ENCODE measurements at regions not wholly inside any gene's neighbourhood (a gene's known extent, or its start where the extent isn't known, plus 50 kb on each side); places are given as distances from the start of the nearest gene placed in this dataset.

DNA sequence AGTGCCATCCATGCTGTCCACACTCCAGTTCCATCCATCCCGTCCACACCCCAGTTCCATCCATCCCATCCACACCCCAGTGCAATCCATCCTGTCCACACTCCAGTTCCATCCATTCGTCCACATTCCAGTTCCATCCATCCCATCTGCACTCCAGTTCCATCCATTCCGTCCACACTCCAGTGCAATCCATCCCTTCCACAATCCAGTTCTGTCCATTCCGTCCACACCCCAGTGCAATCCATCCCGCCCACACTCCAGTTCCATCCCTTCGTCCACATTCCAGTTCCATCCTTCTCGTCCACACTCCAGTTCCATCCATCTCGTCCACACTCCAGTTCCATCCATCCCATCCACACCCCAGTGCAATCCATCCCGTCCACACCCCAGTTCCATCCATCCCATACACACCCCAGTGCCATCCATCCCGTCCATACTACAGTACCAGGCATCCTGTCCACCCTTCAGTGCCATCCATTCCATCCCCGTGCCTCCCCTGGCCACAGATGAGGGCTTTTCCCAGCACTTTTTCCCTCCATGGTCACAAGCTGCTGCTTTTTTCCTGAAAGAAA lies 704.0 kb downstream of the BRD1 start:
- 78% methylated on average over 11 of the region's 11 CpGs for WGBS (ENCODE audit: insufficient coverage)
- TF ChIP-seq, protein P1, sequence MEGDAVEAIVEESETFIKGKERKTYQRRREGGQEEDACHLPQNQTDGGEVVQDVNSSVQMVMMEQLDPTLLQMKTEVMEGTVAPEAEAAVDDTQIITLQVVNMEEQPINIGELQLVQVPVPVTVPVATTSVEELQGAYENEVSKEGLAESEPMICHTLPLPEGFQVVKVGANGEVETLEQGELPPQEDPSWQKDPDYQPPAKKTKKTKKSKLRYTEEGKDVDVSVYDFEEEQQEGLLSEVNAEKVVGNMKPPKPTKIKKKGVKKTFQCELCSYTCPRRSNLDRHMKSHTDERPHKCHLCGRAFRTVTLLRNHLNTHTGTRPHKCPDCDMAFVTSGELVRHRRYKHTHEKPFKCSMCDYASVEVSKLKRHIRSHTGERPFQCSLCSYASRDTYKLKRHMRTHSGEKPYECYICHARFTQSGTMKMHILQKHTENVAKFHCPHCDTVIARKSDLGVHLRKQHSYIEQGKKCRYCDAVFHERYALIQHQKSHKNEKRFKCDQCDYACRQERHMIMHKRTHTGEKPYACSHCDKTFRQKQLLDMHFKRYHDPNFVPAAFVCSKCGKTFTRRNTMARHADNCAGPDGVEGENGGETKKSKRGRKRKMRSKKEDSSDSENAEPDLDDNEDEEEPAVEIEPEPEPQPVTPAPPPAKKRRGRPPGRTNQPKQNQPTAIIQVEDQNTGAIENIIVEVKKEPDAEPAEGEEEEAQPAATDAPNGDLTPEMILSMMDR (IDR thresholded peaks at IDR 0.05), result no peak

DNA sequence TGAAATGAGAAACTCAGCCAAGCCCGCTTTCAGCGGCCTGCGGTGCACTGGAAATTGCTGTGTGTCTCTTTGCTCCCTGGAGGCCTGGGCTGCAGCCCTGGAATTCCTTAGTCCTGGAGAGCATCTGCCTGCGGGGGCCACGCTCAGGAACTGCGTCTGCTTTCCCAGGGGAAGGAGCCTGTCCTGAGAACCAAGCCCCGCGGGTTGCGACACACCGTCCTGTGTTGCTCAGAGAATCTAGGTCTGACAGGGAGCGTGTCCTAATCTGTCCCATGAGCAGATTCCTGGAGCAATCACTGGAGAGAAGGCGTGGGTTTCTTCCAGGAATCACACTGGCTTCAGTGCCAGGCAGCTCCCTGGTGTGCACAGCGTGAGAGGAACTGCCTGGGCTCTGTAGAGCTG lies 708.1 kb downstream of the BRD1 start:
- Mint-ChIP-seq H3K4me1 (no peaks in the 10 kb centered on the region), H3K27ac (no peak overlapping the region), H3K27me3 (ENCODE audit: low read depth in 2 of 2) (peaks cover 5 to 11% of the 10 kb centered on the region in 2 donors), H3K4me3 (no peak overlapping the region), H3K9me3 (no peaks in the 10 kb centered on the region), H3K36me3 (no peaks in the 10 kb centered on the region)
- H3K27ac ChIP-seq (ENCODE audit: low read length), result no peak overlapping the region
- no peaks in the 10 kb centered on the region for H3K4me1 ChIP-seq (ENCODE audit: control insufficient read depth, insufficient read depth, low read length)
- no peaks in the 10 kb centered on the region for H3K27me3 ChIP-seq (ENCODE audit: control insufficient read depth, insufficient read depth, low read length)
- no peak for DNase-seq
- WGBS (ENCODE audit: insufficient coverage), result 81% methylated on average over 13 of the region's 13 CpGs
- TF ChIP-seq, protein P1 (IDR thresholded peaks at IDR 0.05), result no peak
- no peaks in the 10 kb centered on the region for H3K9me3 ChIP-seq (ENCODE audit: control insufficient read depth, insufficient read depth, low read length)
- no peak for ATAC-seq
- intact Hi-C loops (cut with micrococcal nuclease), result no loop called here
- H3K4me3 ChIP-seq (ENCODE audit: low read length), result no peak overlapping the region
- H3K36me3 ChIP-seq (ENCODE audit: control insufficient read depth, insufficient read depth, low read length), result no peaks in the 10 kb centered on the region

More for the DNA sequence above, 704.0 kb downstream of the BRD1 start:
- Mint-ChIP-seq H3K9me3 (no peaks in the 10 kb centered on the region), H3K27me3 (ENCODE audit: low read depth in 2 of 2) (peaks cover 5 to 11% of the 10 kb centered on the region in 2 donors), H3K4me1 (no peaks in the 10 kb centered on the region), H3K36me3 (no peaks in the 10 kb centered on the region), H3K27ac (no peak overlapping the region), H3K4me3 (no peak overlapping the region)
- DNase-seq (no peak), ATAC-seq (no peak)
- H3K27me3 ChIP-seq (ENCODE audit: control insufficient read depth, insufficient read depth, low read length), result no peaks in the 10 kb centered on the region
- no peak overlapping the region for H3K4me3 ChIP-seq (ENCODE audit: low read length)
- H3K9me3 ChIP-seq (ENCODE audit: control insufficient read depth, insufficient read depth, low read length), result no peaks in the 10 kb centered on the region
- H3K36me3 ChIP-seq (ENCODE audit: control insufficient read depth, insufficient read depth, low read length), result no peaks in the 10 kb centered on the region
- no peak overlapping the region for H3K27ac ChIP-seq (ENCODE audit: low read length)
- intact Hi-C loops (cut with micrococcal nuclease), result no loop called here
- no peaks in the 10 kb centered on the region for H3K4me1 ChIP-seq (ENCODE audit: control insufficient read depth, insufficient read depth, low read length)

DNA sequence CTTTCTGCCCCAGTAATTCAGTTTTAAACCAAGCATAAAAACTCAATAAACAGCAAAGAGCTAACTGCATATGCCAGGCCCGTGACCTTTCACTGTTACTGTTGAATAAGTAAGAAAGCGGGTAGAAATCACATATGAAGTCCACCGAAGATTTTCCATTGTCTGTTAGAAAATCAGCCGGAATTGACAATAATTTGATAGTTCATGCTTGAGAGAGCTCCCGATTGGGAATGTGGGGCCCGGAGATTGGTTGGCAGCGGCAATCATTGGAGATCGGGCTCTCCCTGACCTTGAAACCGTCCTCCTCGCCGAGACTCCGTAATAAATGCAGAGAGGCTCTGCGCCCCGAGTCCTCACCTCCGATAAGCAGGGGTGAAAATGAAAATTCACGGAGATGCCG lies 709.6 kb downstream of the BRD1 start:
- Histone ChIP-seq H3K9me3 (ENCODE audit: control insufficient read depth, insufficient read depth, low read length) (no peaks in the 10 kb centered on the region), H3K4me1 (ENCODE audit: control insufficient read depth, insufficient read depth, low read length) (no peaks in the 10 kb centered on the region), H3K4me3 (ENCODE audit: low read length) (no peak overlapping the region), H3K27ac (ENCODE audit: low read length) (no peak overlapping the region), H3K36me3 (ENCODE audit: control insufficient read depth, insufficient read depth, low read length) (no peaks in the 10 kb centered on the region), H3K27me3 (ENCODE audit: control insufficient read depth, insufficient read depth, low read length) (no peaks in the 10 kb centered on the region)
- Mint-ChIP-seq H3K27ac (no peak overlapping the region), H3K36me3 (no peaks in the 10 kb centered on the region), H3K4me1 (no peaks in the 10 kb centered on the region), H3K9me3 (no peaks in the 10 kb centered on the region), H3K4me3 (no peak overlapping the region), H3K27me3 (ENCODE audit: low read depth in 2 of 2) (no peaks in the 10 kb centered on the region)
- TF ChIP-seq, protein P1 (IDR thresholded peaks at IDR 0.05), result no peak
- DNase-seq, result no peak
- intact Hi-C loops (cut with micrococcal nuclease), result no loop called here
- WGBS (ENCODE audit: insufficient coverage), result 95% methylated on average over 17 of the region's 17 CpGs
- ATAC-seq, result no peak

DNA sequence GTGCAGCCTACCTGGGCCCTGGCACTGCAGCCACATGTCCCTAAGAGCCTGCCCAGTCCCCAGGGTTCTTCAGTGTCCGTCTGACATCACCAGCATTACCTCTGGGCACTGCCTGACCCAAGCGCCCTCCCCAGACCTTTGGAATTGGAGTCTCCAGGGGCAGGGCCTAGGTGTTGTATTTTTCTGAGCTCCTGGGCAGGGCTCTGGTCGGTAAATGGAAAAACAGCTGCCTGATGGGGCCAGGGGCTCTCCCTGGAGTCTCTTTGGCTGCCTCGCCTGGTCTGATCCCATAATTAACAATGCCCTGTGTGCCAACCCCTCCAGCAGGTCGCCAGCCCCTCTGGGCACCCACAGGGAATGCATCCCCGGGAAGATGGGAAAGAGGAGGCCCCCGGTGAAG lies 710.2 kb downstream of the BRD1 start:
- H3K27me3 Mint-ChIP-seq (ENCODE audit: low read depth in 2 of 2), result no peaks in the 10 kb centered on the region
- H3K36me3 ChIP-seq (ENCODE audit: control insufficient read depth, insufficient read depth, low read length), result no peaks in the 10 kb centered on the region
- 78% methylated on average over 7 of the region's 7 CpGs for WGBS (ENCODE audit: insufficient coverage)
- H3K36me3 Mint-ChIP-seq, result no peaks in the 10 kb centered on the region
- no peak overlapping the region for H3K27ac Mint-ChIP-seq
- no peaks in the 10 kb centered on the region for H3K4me1 Mint-ChIP-seq
- DNase-seq (no peak), ATAC-seq (no peak)
- no peaks in the 10 kb centered on the region for H3K4me1 ChIP-seq (ENCODE audit: control insufficient read depth, insufficient read depth, low read length)
- intact Hi-C loops (cut with micrococcal nuclease), result no loop called here
- H3K4me3 ChIP-seq (ENCODE audit: low read length), result no peak overlapping the region
- TF ChIP-seq, protein P1 (IDR thresholded peaks at IDR 0.05), result no peak
- no peak overlapping the region for H3K4me3 Mint-ChIP-seq
- no peaks in the 10 kb centered on the region for H3K27me3 ChIP-seq (ENCODE audit: control insufficient read depth, insufficient read depth, low read length)
- no peak overlapping the region for H3K27ac ChIP-seq (ENCODE audit: low read length)
- H3K9me3 ChIP-seq (ENCODE audit: control insufficient read depth, insufficient read depth, low read length), result no peaks in the 10 kb centered on the region
- H3K9me3 Mint-ChIP-seq, result no peaks in the 10 kb centered on the region
